GM12878 (cell line): ENCODE measurements at regions not wholly inside any gene's neighbourhood (a gene's known extent, or its start where the extent isn't known, plus 50 kb on each side); places are given as distances from the start of the nearest gene placed in this dataset.

ENCODE experiments used
- ATF7 ChIP-seq: fragments of 450-650 bp; IDR thresholded peaks from 2 replicates; pipeline ENCODE4 v1.6.1; 2016; ENCODE audit warnings: low read depth, mild to moderate bottlenecking
- EZH2 ChIP-seq: IDR thresholded peaks from 2 replicates; pipeline ENCODE4 v1.6.1; 2012; ENCODE audit warnings: low read depth, mild to moderate bottlenecking, control low read depth, inconsistent platforms, low read length, borderline replicate concordance; ENCODE audit not compliant: control insufficient read depth
- FOXK2 ChIP-seq: fragments of 450-650 bp; IDR thresholded peaks from 2 replicates; pipeline ENCODE4 v1.6.1; 2017; ENCODE audit warnings: mild to moderate bottlenecking, moderate library complexity
- MXI1 ChIP-seq: fragments of 150-350 bp; IDR thresholded peaks from 2 replicates; pipeline ENCODE4 v1.6.1; 2011; ENCODE audit warnings: low read depth, mild to moderate bottlenecking, inconsistent platforms, low read length, improper control_type of control experiment
- NR2C2 ChIP-seq: IDR thresholded peaks from 2 replicates; pipeline ENCODE4 v1.6.1; 2011; ENCODE audit warnings: borderline replicate concordance, low read depth; ENCODE audit not compliant: control insufficient read depth, insufficient read length
- PML ChIP-seq: IDR thresholded peaks from 2 replicates; pipeline ENCODE4 v1.6.1; 2012; ENCODE audit warnings: low read length, inconsistent platforms
- POLR2A ChIP-seq: IDR thresholded peaks from 2 replicates; pipeline ENCODE4 v1.6.1; 2011; ENCODE audit warnings: low read depth, mild to moderate bottlenecking, low read length
- SMARCA5 ChIP-seq: fragments of 450-650 bp; IDR thresholded peaks from 2 replicates; pipeline ENCODE4 v1.6.1; 2017; ENCODE audit warnings: mild to moderate bottlenecking
- TF ChIP-seq, protein P1 (sequence below): fragments of 450-650 bp; conservative IDR thresholded peaks from 2 replicates; pipeline ENCODE4 v1.6.1; 2017; ENCODE audit warnings: mild to moderate bottlenecking, moderate library complexity
- TF ChIP-seq, protein P2 (sequence below), 3 experiments: IDR thresholded peaks in 2 of 3; conservative IDR thresholded peaks in 1 of 3; 2 replicates each; pipeline ENCODE4 v1.5.1; 2011; ENCODE audit warnings: low read depth in 3 of 3, low read length in 3 of 3, mild to moderate bottlenecking in 3 of 3, control low read depth in 2 of 3, moderate library complexity in 2 of 3, inconsistent platforms in 1 of 3, mixed read lengths in 1 of 3; ENCODE audit not compliant: control insufficient read depth in 2 of 3, insufficient read depth in 1 of 3; ENCODE audit errors: extremely low read depth in 1 of 3
- TF ChIP-seq, protein P3 (sequence below): IDR thresholded peaks from 2 replicates; pipeline ENCODE4 v1.6.1; 2012; ENCODE audit warnings: mild to moderate bottlenecking, low read depth, low read length

DNA sequence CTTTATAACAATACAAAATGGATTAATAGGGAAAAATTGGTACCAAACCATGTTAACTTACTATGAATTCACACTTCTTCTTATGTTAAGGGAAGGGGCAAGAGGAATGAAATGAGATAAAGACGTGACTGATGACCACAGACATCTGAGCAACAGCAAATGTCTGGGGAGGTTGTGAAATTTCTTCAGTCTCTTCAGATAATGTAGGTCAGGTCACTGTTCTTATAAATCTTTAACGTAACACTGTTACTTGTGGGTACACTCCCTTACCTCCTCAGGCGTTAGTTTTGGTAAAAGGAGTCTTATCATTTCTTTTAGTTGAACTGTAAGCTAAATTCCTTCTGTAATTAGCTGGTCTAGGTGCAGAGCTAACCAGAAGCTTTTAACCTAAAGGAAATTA, 405.0 kb upstream of the LRFN5 start:
- TF ChIP-seq MXI1 (no peak), POLR2A (no peak), EZH2 (no peak), FOXK2 (no peak), PML (no peak), ATF7 (no peak), SMARCA5 (no peak), NR2C2 (no peak)
- TF ChIP-seq, protein P1, sequence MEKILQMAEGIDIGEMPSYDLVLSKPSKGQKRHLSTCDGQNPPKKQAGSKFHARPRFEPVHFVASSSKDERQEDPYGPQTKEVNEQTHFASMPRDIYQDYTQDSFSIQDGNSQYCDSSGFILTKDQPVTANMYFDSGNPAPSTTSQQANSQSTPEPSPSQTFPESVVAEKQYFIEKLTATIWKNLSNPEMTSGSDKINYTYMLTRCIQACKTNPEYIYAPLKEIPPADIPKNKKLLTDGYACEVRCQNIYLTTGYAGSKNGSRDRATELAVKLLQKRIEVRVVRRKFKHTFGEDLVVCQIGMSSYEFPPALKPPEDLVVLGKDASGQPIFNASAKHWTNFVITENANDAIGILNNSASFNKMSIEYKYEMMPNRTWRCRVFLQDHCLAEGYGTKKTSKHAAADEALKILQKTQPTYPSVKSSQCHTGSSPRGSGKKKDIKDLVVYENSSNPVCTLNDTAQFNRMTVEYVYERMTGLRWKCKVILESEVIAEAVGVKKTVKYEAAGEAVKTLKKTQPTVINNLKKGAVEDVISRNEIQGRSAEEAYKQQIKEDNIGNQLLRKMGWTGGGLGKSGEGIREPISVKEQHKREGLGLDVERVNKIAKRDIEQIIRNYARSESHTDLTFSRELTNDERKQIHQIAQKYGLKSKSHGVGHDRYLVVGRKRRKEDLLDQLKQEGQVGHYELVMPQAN: no peak
- TF ChIP-seq, protein P2, sequence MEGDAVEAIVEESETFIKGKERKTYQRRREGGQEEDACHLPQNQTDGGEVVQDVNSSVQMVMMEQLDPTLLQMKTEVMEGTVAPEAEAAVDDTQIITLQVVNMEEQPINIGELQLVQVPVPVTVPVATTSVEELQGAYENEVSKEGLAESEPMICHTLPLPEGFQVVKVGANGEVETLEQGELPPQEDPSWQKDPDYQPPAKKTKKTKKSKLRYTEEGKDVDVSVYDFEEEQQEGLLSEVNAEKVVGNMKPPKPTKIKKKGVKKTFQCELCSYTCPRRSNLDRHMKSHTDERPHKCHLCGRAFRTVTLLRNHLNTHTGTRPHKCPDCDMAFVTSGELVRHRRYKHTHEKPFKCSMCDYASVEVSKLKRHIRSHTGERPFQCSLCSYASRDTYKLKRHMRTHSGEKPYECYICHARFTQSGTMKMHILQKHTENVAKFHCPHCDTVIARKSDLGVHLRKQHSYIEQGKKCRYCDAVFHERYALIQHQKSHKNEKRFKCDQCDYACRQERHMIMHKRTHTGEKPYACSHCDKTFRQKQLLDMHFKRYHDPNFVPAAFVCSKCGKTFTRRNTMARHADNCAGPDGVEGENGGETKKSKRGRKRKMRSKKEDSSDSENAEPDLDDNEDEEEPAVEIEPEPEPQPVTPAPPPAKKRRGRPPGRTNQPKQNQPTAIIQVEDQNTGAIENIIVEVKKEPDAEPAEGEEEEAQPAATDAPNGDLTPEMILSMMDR (IDR thresholded peaks at IDR 0.05 in 2 of 3, conservative IDR thresholded peaks at IDR 0.05 in 1 of 3; ENCODE audit: control insufficient read depth in 2 of 3, extremely low read depth in 1 of 3, insufficient read depth in 1 of 3, low read depth in 3 of 3, low read length in 3 of 3): no peak
- TF ChIP-seq, protein P3, sequence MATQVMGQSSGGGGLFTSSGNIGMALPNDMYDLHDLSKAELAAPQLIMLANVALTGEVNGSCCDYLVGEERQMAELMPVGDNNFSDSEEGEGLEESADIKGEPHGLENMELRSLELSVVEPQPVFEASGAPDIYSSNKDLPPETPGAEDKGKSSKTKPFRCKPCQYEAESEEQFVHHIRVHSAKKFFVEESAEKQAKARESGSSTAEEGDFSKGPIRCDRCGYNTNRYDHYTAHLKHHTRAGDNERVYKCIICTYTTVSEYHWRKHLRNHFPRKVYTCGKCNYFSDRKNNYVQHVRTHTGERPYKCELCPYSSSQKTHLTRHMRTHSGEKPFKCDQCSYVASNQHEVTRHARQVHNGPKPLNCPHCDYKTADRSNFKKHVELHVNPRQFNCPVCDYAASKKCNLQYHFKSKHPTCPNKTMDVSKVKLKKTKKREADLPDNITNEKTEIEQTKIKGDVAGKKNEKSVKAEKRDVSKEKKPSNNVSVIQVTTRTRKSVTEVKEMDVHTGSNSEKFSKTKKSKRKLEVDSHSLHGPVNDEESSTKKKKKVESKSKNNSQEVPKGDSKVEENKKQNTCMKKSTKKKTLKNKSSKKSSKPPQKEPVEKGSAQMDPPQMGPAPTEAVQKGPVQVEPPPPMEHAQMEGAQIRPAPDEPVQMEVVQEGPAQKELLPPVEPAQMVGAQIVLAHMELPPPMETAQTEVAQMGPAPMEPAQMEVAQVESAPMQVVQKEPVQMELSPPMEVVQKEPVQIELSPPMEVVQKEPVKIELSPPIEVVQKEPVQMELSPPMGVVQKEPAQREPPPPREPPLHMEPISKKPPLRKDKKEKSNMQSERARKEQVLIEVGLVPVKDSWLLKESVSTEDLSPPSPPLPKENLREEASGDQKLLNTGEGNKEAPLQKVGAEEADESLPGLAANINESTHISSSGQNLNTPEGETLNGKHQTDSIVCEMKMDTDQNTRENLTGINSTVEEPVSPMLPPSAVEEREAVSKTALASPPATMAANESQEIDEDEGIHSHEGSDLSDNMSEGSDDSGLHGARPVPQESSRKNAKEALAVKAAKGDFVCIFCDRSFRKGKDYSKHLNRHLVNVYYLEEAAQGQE: no peak
